Natural killer cell (primary cell): ENCODE measurements at regions not wholly inside any gene's neighbourhood (a gene's known extent, or its start where the extent isn't known, plus 50 kb on each side); places are given as distances from the start of the nearest gene placed in this dataset.

ENCODE experiments used
- ATAC-seq, 3 donors: fragments of 150-1000 bp in 2 of 3; fragments of 200-7000 bp in 1 of 3; cut with Tn5 transposase; 1 replicate in 1 of 3; 2 replicates in 2 of 3; pipeline ENCODE4 v1.10.0; 2021; ENCODE audit warnings: mild to moderate bottlenecking in 2 of 3, moderate library complexity in 2 of 3
- DNase-seq, 2 donors: peaks; one replicate each; pipeline versions ENCODE4 v3.0.0 to v3.0.0-alpha.2; 2013 to 2021; ENCODE audit warnings: mixed read lengths in 1 of 2
- H3K27ac ChIP-seq: one replicate; pipeline ENCODE4 v1.5.1; 2013; ENCODE audit warnings: mild to moderate bottlenecking, low read length
- H3K27me3 ChIP-seq: one replicate; pipeline ENCODE4 v1.6.1; 2013; ENCODE audit warnings: low read length; ENCODE audit not compliant: control insufficient read depth, insufficient read depth
- H3K36me3 ChIP-seq: one replicate; pipeline ENCODE4 v1.6.1; 2013; ENCODE audit warnings: low read length; ENCODE audit not compliant: control insufficient read depth, insufficient read depth
- H3K4me1 ChIP-seq: one replicate; pipeline ENCODE4 v1.6.1; 2013; ENCODE audit warnings: low read length; ENCODE audit not compliant: control insufficient read depth, insufficient read depth
- H3K4me3 ChIP-seq: one replicate; pipeline ENCODE4 v1.5.1; 2013; ENCODE audit warnings: low read length
- H3K9me3 ChIP-seq: one replicate; pipeline ENCODE4 v1.6.1; 2013; ENCODE audit warnings: low read length; ENCODE audit not compliant: control insufficient read depth, insufficient read depth
- H3K27ac Mint-ChIP-seq, 2 donors: one replicate each; pipeline ENCODE4 v1.8.0; 2022; ENCODE audit warnings: mild to moderate bottlenecking in 2 of 2, mixed read lengths in 2 of 2, moderate library complexity in 1 of 2
- H3K27me3 Mint-ChIP-seq, 2 donors: one replicate each; pipeline ENCODE4 v1.8.0; 2022; ENCODE audit warnings: low read depth in 2 of 2, mixed read lengths in 2 of 2
- H3K36me3 Mint-ChIP-seq: one replicate; pipeline ENCODE4 v1.8.0; 2022; ENCODE audit warnings: mixed read lengths
- H3K4me1 Mint-ChIP-seq, 2 donors: one replicate each; pipeline ENCODE4 v1.8.0; 2022; ENCODE audit warnings: mixed read lengths in 2 of 2
- H3K4me3 Mint-ChIP-seq: one replicate; pipeline ENCODE4 v1.8.0; 2022; ENCODE audit warnings: mild to moderate bottlenecking, moderate library complexity, mixed read lengths
- H3K9me3 Mint-ChIP-seq, 2 donors: one replicate each; pipeline ENCODE4 v1.8.0; 2022; ENCODE audit warnings: mixed read lengths in 2 of 2
- WGBS: methylation state at CpG from one replicate; pipeline ENCODE4 v1.1.7; 2013; ENCODE audit warnings: missing lambda C conversion rate; ENCODE audit not compliant: insufficient coverage; 5-methylcytosine and 5-hydroxymethylcytosine counted together
- intact Hi-C: fragments of 100-400 bp; cut with micrococcal nuclease; formaldehyde crosslinking; loops from one replicate; pipeline ENCODE4 v1.14.2; 2022
- TF ChIP-seq, protein P1 (sequence below): fragments of 200-600 bp; IDR thresholded peaks from one replicate; pipeline ENCODE4 v1.8.0; 2022; ENCODE audit warnings: antibody characterized with exemption

DNA sequence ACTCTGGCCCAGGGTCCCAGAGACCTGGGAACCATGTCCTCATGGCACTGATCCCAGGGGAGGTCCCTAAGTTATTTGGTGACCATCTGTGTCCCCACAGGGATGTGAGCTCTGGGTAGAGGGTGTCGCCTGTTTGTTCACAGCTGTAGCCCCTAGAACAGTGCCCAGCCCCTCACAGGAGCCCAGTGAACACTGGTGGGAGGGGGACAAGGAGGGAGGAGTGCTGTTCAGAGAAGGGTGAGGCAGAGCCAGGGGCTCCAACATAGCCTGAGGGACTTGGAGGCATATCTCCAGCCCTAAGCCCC is 450.4 kb downstream of the MATN1 start:
- TF ChIP-seq, protein P1, sequence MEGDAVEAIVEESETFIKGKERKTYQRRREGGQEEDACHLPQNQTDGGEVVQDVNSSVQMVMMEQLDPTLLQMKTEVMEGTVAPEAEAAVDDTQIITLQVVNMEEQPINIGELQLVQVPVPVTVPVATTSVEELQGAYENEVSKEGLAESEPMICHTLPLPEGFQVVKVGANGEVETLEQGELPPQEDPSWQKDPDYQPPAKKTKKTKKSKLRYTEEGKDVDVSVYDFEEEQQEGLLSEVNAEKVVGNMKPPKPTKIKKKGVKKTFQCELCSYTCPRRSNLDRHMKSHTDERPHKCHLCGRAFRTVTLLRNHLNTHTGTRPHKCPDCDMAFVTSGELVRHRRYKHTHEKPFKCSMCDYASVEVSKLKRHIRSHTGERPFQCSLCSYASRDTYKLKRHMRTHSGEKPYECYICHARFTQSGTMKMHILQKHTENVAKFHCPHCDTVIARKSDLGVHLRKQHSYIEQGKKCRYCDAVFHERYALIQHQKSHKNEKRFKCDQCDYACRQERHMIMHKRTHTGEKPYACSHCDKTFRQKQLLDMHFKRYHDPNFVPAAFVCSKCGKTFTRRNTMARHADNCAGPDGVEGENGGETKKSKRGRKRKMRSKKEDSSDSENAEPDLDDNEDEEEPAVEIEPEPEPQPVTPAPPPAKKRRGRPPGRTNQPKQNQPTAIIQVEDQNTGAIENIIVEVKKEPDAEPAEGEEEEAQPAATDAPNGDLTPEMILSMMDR, result no peak
- no peaks in the 10 kb centered on the region for H3K9me3 Mint-ChIP-seq
- H3K36me3 Mint-ChIP-seq, result no peaks in the 10 kb centered on the region
- H3K27ac Mint-ChIP-seq, result no peak overlapping the region
- DNase-seq (no peak), ATAC-seq (no peak)
- peaks cover 12 to 16% of the 10 kb centered on the region in 2 donors for H3K27me3 Mint-ChIP-seq
- H3K4me1 Mint-ChIP-seq, result no peaks in the 10 kb centered on the region
- Histone ChIP-seq H3K36me3 (no peaks in the 10 kb centered on the region), H3K4me3 (no peak overlapping the region), H3K9me3 (peaks cover 4% of the 10 kb centered on the region), H3K27me3 (no peaks in the 10 kb centered on the region), H3K27ac (no peak overlapping the region), H3K4me1 (no peaks in the 10 kb centered on the region)
- intact Hi-C loops, result no loop called here
- no peak overlapping the region for H3K4me3 Mint-ChIP-seq
- 83% methylated on average over 1 of the region's 1 CpG for WGBS

DNA sequence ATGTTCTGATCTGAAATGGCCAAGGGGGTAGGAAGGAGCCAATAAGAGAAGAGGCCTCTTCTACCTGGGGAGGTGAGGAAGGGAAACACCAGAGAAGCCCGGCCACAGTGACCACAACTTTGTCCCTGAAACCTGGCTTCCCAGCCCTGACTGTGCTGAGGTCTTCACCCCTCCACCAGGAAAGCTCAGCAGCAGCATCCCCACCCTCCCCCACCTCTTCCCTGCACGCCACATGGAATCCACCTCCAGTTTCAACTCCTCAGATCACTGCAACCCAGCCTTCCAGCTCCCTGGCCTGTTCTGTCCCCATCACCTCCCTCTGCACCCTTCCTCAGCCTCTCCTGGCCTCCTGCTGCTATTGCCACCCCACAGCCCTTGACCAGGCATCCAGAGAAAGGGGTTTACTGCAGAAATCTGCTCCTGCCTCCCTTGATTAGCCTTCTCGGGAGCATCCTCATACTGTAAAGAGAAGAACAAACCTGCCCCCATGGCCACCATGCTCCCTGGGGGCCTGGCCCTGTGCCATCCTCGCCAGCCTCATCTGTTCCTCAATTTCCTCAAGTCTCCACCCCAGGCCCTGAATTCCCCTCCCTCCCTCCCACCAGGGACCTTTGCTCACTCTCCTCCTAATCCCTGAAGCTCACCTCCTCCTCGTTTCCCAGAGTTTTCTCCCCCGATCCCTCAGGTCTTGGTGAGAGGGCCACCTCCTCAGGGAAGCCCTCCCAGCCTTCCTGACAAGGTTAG is 450.9 kb downstream of the MATN1 start:
- Histone ChIP-seq H3K9me3 (peaks cover 4% of the 10 kb centered on the region), H3K4me1 (no peaks in the 10 kb centered on the region), H3K36me3 (no peaks in the 10 kb centered on the region), H3K27ac (no peak overlapping the region), H3K4me3 (no peak overlapping the region), H3K27me3 (no peaks in the 10 kb centered on the region)
- no peak overlapping the region for H3K27ac Mint-ChIP-seq
- ATAC-seq, result no peak
- DNase-seq, result no peak
- H3K36me3 Mint-ChIP-seq, result no peaks in the 10 kb centered on the region
- no peak overlapping the region for H3K4me3 Mint-ChIP-seq
- TF ChIP-seq, protein P1, result no peak
- no peaks in the 10 kb centered on the region for H3K9me3 Mint-ChIP-seq
- intact Hi-C loops, result no loop called here
- H3K4me1 Mint-ChIP-seq, result no peaks in the 10 kb centered on the region
- 66% methylated on average over 6 of the region's 6 CpGs for WGBS
- peaks cover 12 to 16% of the 10 kb centered on the region in 2 donors for H3K27me3 Mint-ChIP-seq

DNA sequence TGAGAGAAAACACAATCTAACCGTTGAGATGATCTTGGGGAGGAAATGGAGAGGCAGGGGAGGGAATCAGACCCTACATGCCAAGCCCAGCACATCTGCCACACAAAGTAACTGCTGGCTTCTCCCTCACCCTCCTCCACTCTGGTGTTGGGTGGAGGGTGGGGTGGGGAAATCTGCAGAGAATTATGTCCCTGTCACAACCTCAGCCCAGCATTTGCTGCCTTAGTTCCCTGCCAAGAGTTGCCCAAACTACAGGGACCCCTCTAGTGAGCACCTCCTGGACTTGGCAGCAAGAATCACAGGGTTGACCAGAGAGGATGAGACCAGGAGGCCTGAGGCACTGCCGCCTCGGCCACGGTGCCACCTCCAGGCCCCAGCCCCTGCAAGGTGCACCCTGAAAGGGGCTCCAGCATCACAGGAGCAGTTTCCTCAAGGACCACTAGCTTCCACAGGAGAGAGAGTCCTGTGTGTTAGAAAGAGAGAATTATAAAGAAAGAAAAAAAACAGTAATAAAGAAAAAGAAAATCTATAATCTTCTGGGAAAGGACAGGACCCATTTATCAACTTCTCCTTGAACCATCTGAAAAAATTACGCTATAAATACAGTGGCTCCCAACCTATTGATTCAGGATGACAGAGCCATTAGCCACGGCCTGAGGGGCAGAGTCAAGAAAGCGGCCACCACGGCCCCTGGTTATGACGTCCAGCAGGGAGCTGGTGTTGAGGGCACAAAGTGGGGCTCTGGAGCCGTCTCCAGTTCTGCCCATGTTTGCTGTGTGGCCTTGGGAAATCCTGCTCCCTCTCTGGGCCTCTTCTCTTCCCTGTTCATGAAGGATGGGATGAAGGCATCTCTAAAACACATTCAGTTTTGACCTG is 451.7 kb downstream of the MATN1 start:
- TF ChIP-seq, protein P1, result no peak

More for the DNA sequence above, 451.7 kb downstream of the MATN1 start:
- H3K36me3 ChIP-seq, result no peaks in the 10 kb centered on the region
- Mint-ChIP-seq H3K4me3 (no peak overlapping the region), H3K4me1 (no peaks in the 10 kb centered on the region), H3K36me3 (no peaks in the 10 kb centered on the region), H3K27me3 (peaks cover 12 to 16% of the 10 kb centered on the region in 2 donors), H3K27ac (no peak overlapping the region), H3K9me3 (no peaks in the 10 kb centered on the region)
- H3K27ac ChIP-seq, result no peak overlapping the region
- H3K4me1 ChIP-seq, result no peaks in the 10 kb centered on the region
- H3K9me3 ChIP-seq, result peaks cover 4% of the 10 kb centered on the region
- intact Hi-C loops, result no loop called here
- 76% methylated on average over 9 of the region's 10 CpGs for WGBS
- DNase-seq (peak in 1 of 2 donors; percentile 3), ATAC-seq (no peak)
- H3K27me3 ChIP-seq, result no peaks in the 10 kb centered on the region
- H3K4me3 ChIP-seq, result no peak overlapping the region
